ENCODE measurements at regions not wholly inside any gene's neighbourhood (a gene's known extent, or its start where the extent isn't known, plus 50 kb on each side); places are given as distances from the start of the nearest gene placed in this dataset.
"Not testable (repeated sequence)": the region's sequence is repeated elsewhere in the genome, so short reads cannot be mapped to it uniquely, and the experiment has no call there.

GRCh38 chr7:82571047-82571446 is 127.5 kb upstream of the CACNA2D1 start:
- not testable (repeated sequence) for TF ChIP-seq POLR2A, CTCF (IDR thresholded peaks at IDR 0.05)

Data from uterus (tissue), 2 donors.